ENCODE measurements at regions not wholly inside any gene's neighbourhood (a gene's known extent, or its start where the extent isn't known, plus 50 kb on each side); places are given as distances from the start of the nearest gene placed in this dataset.

- no peak for TF ChIP-seq CTCF (IDR thresholded peaks at IDR 0.05; ENCODE audit: low read length)
- no peak for TF ChIP-seq EZH2 (IDR thresholded peaks at IDR 0.05; ENCODE audit: borderline replicate concordance, low read length)
These were observed 61.5 kb upstream of the CTIF start for GRCh38 chr18:48477348-48477747.
